Osteocyte (in vitro differentiated cells): ENCODE measurements at regions not wholly inside any gene's neighbourhood (a gene's known extent, or its start where the extent isn't known, plus 50 kb on each side); places are given as distances from the start of the nearest gene placed in this dataset.

Source experiments
- DNase-seq: peaks from one replicate; pipeline ENCODE4 v3.0.0; 2021; ENCODE audit warnings: mixed read lengths; ENCODE audit not compliant: unreplicated experiment; ENCODE audit errors: extremely low spot score
- H3K27ac Mint-ChIP-seq: one replicate; pipeline ENCODE4 v1.8.0; 2021; ENCODE audit warnings: mild to moderate bottlenecking, mixed read lengths; ENCODE audit not compliant: unreplicated experiment
- H3K27me3 Mint-ChIP-seq: one replicate; pipeline ENCODE4 v1.8.0; 2021; ENCODE audit warnings: mixed read lengths; ENCODE audit not compliant: unreplicated experiment
- H3K36me3 Mint-ChIP-seq: one replicate; pipeline ENCODE4 v1.8.0; 2021; ENCODE audit warnings: mixed read lengths; ENCODE audit not compliant: unreplicated experiment
- H3K4me1 Mint-ChIP-seq: one replicate; pipeline ENCODE4 v1.8.0; 2021; ENCODE audit warnings: mixed read lengths; ENCODE audit not compliant: unreplicated experiment
- H3K4me3 Mint-ChIP-seq: one replicate; pipeline ENCODE4 v1.8.0; 2021; ENCODE audit warnings: mild to moderate bottlenecking, moderate library complexity, mixed read lengths; ENCODE audit not compliant: unreplicated experiment
- H3K9me3 Mint-ChIP-seq: one replicate; pipeline ENCODE4 v1.8.0; 2021; ENCODE audit warnings: mixed read lengths; ENCODE audit not compliant: unreplicated experiment
- TF ChIP-seq, protein P1 (sequence below): fragments of 200-600 bp; sonication (generic); IDR thresholded peaks from 2 replicates; pipeline ENCODE4 v1.5.0; 2021; ENCODE audit warnings: antibody characterized with exemption, mild to moderate bottlenecking, moderate library complexity

DNA sequence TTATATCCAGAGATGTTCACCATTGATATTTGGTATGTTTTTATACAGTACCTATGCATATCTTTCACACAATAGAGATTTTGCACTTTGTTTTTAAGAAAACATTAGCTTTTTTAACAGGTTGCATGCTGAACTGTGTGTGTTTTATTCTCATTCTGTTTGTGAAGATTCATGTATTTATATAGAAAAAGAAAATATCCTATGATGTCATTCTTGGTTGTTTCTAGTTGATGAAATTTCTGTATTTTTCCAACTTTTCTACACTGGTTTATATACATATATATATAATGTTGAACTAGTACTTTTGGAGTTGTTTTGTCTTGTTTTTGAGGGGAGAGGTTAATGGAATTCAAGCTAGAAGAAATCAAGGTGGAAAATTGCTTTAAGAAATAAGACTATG is 143.8 kb downstream of the MATN1 start:
- TF ChIP-seq, protein P1, sequence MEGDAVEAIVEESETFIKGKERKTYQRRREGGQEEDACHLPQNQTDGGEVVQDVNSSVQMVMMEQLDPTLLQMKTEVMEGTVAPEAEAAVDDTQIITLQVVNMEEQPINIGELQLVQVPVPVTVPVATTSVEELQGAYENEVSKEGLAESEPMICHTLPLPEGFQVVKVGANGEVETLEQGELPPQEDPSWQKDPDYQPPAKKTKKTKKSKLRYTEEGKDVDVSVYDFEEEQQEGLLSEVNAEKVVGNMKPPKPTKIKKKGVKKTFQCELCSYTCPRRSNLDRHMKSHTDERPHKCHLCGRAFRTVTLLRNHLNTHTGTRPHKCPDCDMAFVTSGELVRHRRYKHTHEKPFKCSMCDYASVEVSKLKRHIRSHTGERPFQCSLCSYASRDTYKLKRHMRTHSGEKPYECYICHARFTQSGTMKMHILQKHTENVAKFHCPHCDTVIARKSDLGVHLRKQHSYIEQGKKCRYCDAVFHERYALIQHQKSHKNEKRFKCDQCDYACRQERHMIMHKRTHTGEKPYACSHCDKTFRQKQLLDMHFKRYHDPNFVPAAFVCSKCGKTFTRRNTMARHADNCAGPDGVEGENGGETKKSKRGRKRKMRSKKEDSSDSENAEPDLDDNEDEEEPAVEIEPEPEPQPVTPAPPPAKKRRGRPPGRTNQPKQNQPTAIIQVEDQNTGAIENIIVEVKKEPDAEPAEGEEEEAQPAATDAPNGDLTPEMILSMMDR = no peak
- Mint-ChIP-seq H3K27ac (no peak overlapping the region), H3K9me3 (peaks cover 16% of the 10 kb centered on the region), H3K27me3 (no peaks in the 10 kb centered on the region), H3K36me3 (no peaks in the 10 kb centered on the region), H3K4me3 (no peak overlapping the region), H3K4me1 (no peaks in the 10 kb centered on the region)
- no peak for DNase-seq

DNA sequence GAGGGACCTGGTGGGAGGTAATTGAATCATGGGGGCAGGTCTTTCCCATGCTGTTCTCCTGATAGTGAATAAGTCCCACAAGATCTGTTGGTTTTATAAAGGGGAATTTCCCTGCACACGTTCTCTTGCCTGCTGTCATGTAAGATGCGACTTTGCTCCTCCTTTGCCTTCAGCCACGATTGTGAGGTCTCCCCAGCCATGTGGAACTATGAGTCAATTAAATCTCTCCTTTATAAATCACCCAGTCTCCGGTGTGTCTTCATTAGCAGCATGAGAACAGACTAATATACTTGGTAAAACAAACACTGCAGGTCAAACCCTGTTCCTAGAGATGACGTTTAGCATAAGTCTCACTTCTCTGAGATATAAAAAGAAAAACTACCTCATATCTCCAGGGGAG is 148.3 kb downstream of the MATN1 start:
- Mint-ChIP-seq H3K36me3 (no peaks in the 10 kb centered on the region), H3K4me1 (no peaks in the 10 kb centered on the region), H3K9me3 (no peaks in the 10 kb centered on the region), H3K27me3 (no peaks in the 10 kb centered on the region), H3K27ac (no peak overlapping the region), H3K4me3 (no peak overlapping the region)
- no peak for DNase-seq
- TF ChIP-seq, protein P1 = no peak

DNA sequence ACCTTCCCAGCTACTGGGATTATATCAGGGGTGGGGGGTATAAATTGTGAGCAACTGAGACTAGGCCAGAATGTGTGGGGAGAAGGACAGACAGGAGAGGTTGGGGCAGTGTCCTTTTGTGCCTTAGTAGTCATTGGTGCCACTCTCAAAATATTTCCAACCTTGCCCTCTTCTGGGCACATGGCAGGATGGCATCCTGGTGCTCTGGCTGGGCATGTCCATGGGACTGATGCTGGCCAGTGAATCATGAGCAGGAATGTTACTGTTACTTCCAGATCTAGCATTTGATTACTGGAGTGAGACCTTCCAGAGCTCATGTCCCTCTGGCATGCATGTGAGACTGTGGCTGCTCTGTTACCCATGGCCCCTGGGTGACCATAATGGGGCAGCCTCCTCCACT is 151.2 kb downstream of the MATN1 start:
- H3K9me3 Mint-ChIP-seq = no peaks in the 10 kb centered on the region

DNA sequence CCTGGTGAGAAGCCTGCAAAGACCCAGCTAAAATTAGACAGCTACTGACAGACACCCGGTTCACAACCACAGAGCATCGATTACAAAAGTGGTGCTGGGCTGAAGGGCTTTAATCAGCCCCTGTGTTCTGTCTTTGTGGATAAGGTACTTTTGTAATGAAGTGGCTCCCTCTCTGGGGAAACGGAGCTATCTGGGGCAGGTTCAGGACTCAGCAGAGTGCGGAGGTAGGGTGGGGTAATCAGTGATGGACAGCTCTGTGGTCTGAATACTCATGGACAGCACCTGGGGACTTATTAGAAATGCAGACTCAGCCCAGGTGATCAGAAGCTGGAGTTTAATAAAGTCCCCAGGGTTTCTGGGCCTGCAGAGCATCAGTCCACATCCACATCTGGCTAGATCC is 152.0 kb downstream of the MATN1 start:
- Mint-ChIP-seq H3K4me3 (no peak overlapping the region), H3K36me3 (no peaks in the 10 kb centered on the region), H3K9me3 (no peaks in the 10 kb centered on the region), H3K27me3 (no peaks in the 10 kb centered on the region), H3K27ac (no peak overlapping the region), H3K4me1 (no peaks in the 10 kb centered on the region)
- TF ChIP-seq, protein P1 = no peak
- no peak for DNase-seq

More for the DNA sequence above, 151.2 kb downstream of the MATN1 start:
- Mint-ChIP-seq H3K36me3 (no peaks in the 10 kb centered on the region), H3K4me1 (no peaks in the 10 kb centered on the region), H3K4me3 (no peak overlapping the region), H3K27ac (no peak overlapping the region), H3K27me3 (no peaks in the 10 kb centered on the region)
- no peak for DNase-seq
- TF ChIP-seq, protein P1 = no peak

DNA sequence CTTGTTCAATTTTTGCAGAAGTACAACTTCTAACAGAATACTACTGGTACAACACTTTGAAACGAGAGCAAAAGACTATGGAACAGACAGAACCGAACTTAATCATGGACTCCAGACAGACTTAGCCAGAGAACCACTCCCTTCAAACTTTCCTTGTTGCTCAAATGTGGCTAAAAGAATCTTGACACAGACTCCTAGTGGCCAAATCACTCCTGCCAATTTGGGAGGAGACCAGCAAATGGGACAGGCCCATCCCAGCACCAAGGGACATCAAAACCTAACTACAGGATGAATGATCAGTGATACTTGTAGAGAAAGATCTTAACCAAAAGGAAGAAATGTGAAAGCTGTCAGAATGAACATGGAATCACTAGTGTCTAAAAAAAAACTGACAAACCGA is 154.0 kb downstream of the MATN1 start:
- Mint-ChIP-seq H3K4me3 (no peak overlapping the region), H3K27me3 (no peaks in the 10 kb centered on the region), H3K4me1 (no peaks in the 10 kb centered on the region), H3K36me3 (no peaks in the 10 kb centered on the region), H3K9me3 (no peaks in the 10 kb centered on the region), H3K27ac (no peak overlapping the region)
- TF ChIP-seq, protein P1 = no peak
- DNase-seq = no peak
